DOHH2 (cell line): ENCODE measurements at regions not wholly inside any gene's neighbourhood (a gene's known extent, or its start where the extent isn't known, plus 50 kb on each side); places are given as distances from the start of the nearest gene placed in this dataset.

Source experiments
- H3F3A ChIP-seq: fragments of 200-600 bp; sonication (generic), shearing (Covaris generic); 2 replicates; pipeline ENCODE4 v1.6.0; 2016; ENCODE audit warnings: antibody characterized with exemption, mild to moderate bottlenecking; ENCODE audit not compliant: control insufficient read depth, insufficient read depth
- H3K27ac ChIP-seq: fragments of 200-600 bp; sonication (generic); 2 replicates; pipeline ENCODE4 v1.5.1; 2014; ENCODE audit warnings: low read depth, mild to moderate bottlenecking, low read length, moderate library complexity
- H3K27me3 ChIP-seq: fragments of 200-600 bp; sonication (generic); 2 replicates; pipeline ENCODE4 v1.6.1; 2014; ENCODE audit warnings: mild to moderate bottlenecking, low read length, mixed read lengths; ENCODE audit not compliant: control insufficient read depth
- H3K36me3 ChIP-seq: fragments of 200-600 bp; sonication (generic); 2 replicates; pipeline ENCODE4 v1.6.1; 2014; ENCODE audit warnings: mild to moderate bottlenecking, low read length, moderate library complexity, mixed read lengths; ENCODE audit not compliant: control insufficient read depth
- H3K4me1 ChIP-seq: fragments of 200-600 bp; sonication (generic); 2 replicates; pipeline ENCODE4 v1.6.1; 2014; ENCODE audit warnings: mild to moderate bottlenecking, low read length, mixed read lengths; ENCODE audit not compliant: control insufficient read depth
- H3K4me2 ChIP-seq: fragments of 200-600 bp; sonication (generic); 2 replicates; pipeline ENCODE4 v1.6.0; 2014; ENCODE audit warnings: mild to moderate bottlenecking, low read length, moderate library complexity
- H3K4me3 ChIP-seq: fragments of 200-600 bp; sonication (generic); 2 replicates; pipeline ENCODE4 v1.5.1; 2014; ENCODE audit warnings: mild to moderate bottlenecking, low read length, mixed read lengths
- H3K79me2 ChIP-seq: fragments of 200-600 bp; sonication (generic); 2 replicates; pipeline ENCODE4 v1.6.1; 2014; ENCODE audit warnings: mild to moderate bottlenecking, low read length, mixed read lengths; ENCODE audit not compliant: control insufficient read depth
- H3K9me2 ChIP-seq: fragments of 200-600 bp; sonication (generic); replicated peaks from 2 replicates; pipeline ENCODE4 v1.6.1; 2014; ENCODE audit warnings: mild to moderate bottlenecking, low read length, mixed read lengths; ENCODE audit not compliant: control insufficient read depth
- H3K9me3 ChIP-seq: fragments of 200-600 bp; sonication (generic); 2 replicates; pipeline ENCODE4 v1.6.1; 2014; ENCODE audit warnings: antibody characterized with exemption, low read length, mixed read lengths; ENCODE audit not compliant: control insufficient read depth, insufficient read depth
- H4K20me1 ChIP-seq: fragments of 200-600 bp; sonication (generic); 2 replicates; pipeline ENCODE4 v1.6.0; 2014; ENCODE audit warnings: low read depth, mild to moderate bottlenecking, antibody characterized with exemption, low read length, moderate library complexity; ENCODE audit not compliant: control insufficient read depth, insufficient read depth
- CTCF ChIP-seq: fragments of 200-600 bp; sonication (generic); IDR thresholded peaks from one replicate; pipeline ENCODE4 v1.5.1; 2014; ENCODE audit warnings: antibody characterized with exemption, mild to moderate bottlenecking, low read depth, low read length; ENCODE audit not compliant: poor library complexity, severe bottlenecking
- EZH2phosphoT487 ChIP-seq: fragments of 200-600 bp; sonication (generic); IDR thresholded peaks from 2 replicates; pipeline ENCODE4 v1.6.1; 2017; ENCODE audit warnings: borderline replicate concordance, mild to moderate bottlenecking, antibody characterized with exemption, low read length, moderate library complexity, mixed read lengths

GRCh38 chr1:219682788-219683187 lies 69.9 kb upstream of the ZC3H11B start:
- Histone ChIP-seq H3K79me2 (no peaks in the 10 kb centered on the region), H3K36me3 (no peaks in the 10 kb centered on the region), H4K20me1 (no peaks in the 10 kb centered on the region), H3K27me3 (no peaks in the 10 kb centered on the region; the same call in 1 of the 2 replicates), H3K9me3 (no peaks in the 10 kb centered on the region), H3K4me2 (no peak overlapping the region), H3K27ac (no peak overlapping the region), H3K4me1 (no peaks in the 10 kb centered on the region), H3F3A (no peaks in the 10 kb centered on the region), H3K9me2 (no peaks in the 10 kb centered on the region), H3K4me3 (no peak overlapping the region)
- TF ChIP-seq CTCF (no peak), EZH2phosphoT487 (no peak)

GRCh38 chr1:219681876-219682275 lies 69.0 kb upstream of the ZC3H11B start:
- no peaks in the 10 kb centered on the region for H3K9me3 ChIP-seq
- no peak overlapping the region for H3K4me2 ChIP-seq
- peaks cover 4% of the 10 kb centered on the region; the same call in 1 of the 2 replicates for H3K27me3 ChIP-seq
- H3K79me2 ChIP-seq, result no peaks in the 10 kb centered on the region
- no peak overlapping the region for H3K4me3 ChIP-seq
- TF ChIP-seq EZH2phosphoT487, result no peak
- no peak for TF ChIP-seq CTCF
- H3K36me3 ChIP-seq, result no peaks in the 10 kb centered on the region
- no peak overlapping the region for H3K27ac ChIP-seq
- no peaks in the 10 kb centered on the region for H3K9me2 ChIP-seq
- no peaks in the 10 kb centered on the region for H4K20me1 ChIP-seq
- H3K4me1 ChIP-seq, result no peaks in the 10 kb centered on the region
- H3F3A ChIP-seq, result no peaks in the 10 kb centered on the region

GRCh38 chr1:219676012-219676765 lies 63.3 kb upstream of the ZC3H11B start:
- no peaks in the 10 kb centered on the region for H3K9me2 ChIP-seq
- no peak overlapping the region for H3K4me3 ChIP-seq
- no peaks in the 10 kb centered on the region for H3F3A ChIP-seq
- H4K20me1 ChIP-seq, result no peaks in the 10 kb centered on the region
- H3K9me3 ChIP-seq, result no peaks in the 10 kb centered on the region
- H3K4me1 ChIP-seq, result no peaks in the 10 kb centered on the region
- TF ChIP-seq CTCF (no peak), EZH2phosphoT487 (no peak)
- H3K27me3 ChIP-seq, result peaks cover 5% of the 10 kb centered on the region; the same call in 1 of the 2 replicates
- H3K27ac ChIP-seq, result no peak overlapping the region
- no peaks in the 10 kb centered on the region for H3K79me2 ChIP-seq
- no peak overlapping the region for H3K4me2 ChIP-seq
- H3K36me3 ChIP-seq, result no peaks in the 10 kb centered on the region
